SH-SY5Y (cell line): ENCODE measurements at regions not wholly inside any gene's neighbourhood (a gene's known extent, or its start where the extent isn't known, plus 50 kb on each side); places are given as distances from the start of the nearest gene placed in this dataset.

Experiments used
- GATA2 ChIP-seq: IDR thresholded peaks from 2 replicates; pipeline ENCODE4 v1.6.1; 2011; ENCODE audit warnings: mild to moderate bottlenecking, low read depth, low read length
- GATA3 ChIP-seq: IDR thresholded peaks from 2 replicates; pipeline ENCODE4 v1.6.1; 2011; ENCODE audit warnings: low read depth, mild to moderate bottlenecking, low read length, moderate library complexity

DNA sequence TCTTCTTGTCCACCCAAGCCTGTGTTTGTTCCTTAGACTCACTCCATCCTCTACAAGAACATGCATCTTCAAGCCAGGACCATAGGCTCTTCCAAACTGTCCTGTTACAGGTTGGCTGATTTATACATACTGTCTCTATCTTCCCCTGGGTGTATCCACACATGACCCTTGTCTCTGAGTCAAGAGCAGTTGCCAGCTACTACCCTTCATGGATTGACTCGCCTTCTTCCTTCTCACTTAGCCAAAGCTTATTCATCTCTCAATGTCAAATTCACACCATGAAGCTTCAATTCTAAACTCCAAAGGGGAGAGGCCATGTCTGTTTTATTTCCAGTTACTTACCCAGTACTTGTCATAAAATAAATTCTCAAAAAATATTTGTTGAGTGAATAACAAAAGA lies 64.1 kb upstream of the CACHD1 start:
- TF ChIP-seq GATA3 (no peak), GATA2 (no peak)
